ENCODE measurements at regions not wholly inside any gene's neighbourhood (a gene's known extent, or its start where the extent isn't known, plus 50 kb on each side); places are given as distances from the start of the nearest gene placed in this dataset.
"Not testable (repeated sequence)": the region's sequence is repeated elsewhere in the genome, so short reads cannot be mapped to it uniquely, and the experiment has no call there.

DNA sequence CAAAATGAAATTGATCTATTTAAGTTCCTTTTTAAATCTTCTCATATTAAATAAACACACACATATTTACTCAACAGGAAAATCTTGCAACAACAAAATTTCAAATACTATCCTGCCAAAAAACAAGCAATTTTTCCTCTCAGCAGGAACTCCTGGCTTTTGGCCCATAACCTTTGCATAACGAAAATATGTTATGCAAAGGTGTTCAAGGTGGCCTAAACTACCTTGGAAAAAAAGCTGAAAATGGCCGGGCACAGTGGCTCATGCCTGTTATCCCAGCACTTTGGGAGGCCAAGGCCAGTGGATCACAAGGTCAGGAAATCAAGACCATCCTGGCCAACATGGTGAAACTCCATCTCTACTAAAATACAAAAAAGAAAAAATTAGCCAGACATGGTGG is 424.3 kb upstream of the ZNF337 start:
- DNase-seq (ENCODE audit: low spot score): not testable (repeated sequence)

DNA sequence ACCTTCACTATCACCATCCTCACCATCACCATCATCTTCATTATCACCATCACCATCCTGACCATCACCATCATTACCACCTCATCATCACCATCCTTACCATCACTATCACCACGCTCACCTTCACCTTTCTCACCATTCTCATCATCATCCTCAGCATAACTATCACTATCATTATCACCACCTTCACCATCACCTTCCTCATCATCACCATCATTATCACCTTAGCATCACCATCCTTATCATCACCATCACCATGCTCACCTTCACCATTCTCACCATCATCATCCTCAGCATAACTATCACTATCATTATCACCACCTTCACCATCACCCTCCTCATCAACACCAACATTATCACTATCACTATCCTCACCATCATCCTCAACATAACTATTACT is 397.8 kb upstream of the ZNF337 start:
- not testable (repeated sequence) for DNase-seq (ENCODE audit: low spot score)

DNA sequence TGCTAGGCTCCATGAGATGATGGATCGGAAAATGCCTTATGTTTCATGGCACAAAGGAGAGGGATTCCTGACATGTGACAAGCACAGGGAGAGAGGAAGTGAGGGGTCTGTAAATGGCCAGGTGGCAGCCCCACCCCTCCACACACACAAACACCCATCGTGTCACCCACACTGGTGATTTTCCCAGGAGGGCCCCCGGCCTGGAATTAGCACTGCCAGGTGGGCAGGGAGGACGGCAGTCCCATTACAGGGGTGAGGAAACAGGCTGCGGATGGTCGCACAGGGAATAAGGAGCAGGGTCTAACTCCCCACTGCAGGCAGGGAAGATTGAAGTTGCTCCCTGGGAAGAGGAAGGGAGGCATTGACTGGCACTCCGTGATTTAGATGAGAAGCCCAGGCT is 395.3 kb upstream of the ZNF337 start:
- not testable (repeated sequence) for DNase-seq (ENCODE audit: low spot score)

DNA sequence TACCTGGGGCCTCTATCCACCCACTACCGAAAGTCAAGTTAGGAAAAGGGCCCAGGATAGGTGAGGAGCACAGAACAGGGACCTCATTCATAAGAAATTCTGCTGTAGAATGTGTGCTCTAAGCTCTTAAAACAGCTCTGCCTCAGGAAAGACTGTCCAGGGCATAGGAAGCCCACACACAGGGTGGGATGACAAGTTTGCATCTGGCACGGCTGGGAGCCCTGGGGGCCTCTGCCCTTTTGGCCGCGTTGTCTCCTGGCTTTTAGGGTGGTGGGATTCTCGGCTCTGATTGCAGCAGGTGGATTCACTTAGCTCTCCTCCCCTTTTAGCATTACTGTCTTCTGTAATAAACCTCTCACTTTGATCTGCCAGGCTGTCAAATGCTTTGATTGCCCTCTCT is 389.5 kb upstream of the ZNF337 start:
- not testable (repeated sequence) for DNase-seq (ENCODE audit: low spot score)

DNA sequence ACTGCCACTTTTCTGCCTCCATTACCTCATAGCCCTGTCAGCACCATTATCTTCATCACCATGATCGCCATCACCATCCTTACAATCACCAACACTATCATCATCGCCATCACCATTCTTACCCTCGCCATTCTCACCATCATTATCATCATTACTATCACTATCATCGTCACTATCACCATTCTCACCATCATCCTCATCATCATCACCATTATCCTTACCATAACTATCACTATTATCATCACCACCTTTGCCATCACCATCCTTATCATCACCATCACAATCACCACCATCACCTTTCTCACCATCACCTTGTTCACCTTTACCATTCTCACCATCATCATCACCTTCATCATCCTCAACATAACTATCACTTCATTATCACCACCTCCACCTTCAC is 377.3 kb upstream of the ZNF337 start:
- DNase-seq (ENCODE audit: low spot score): not testable (repeated sequence)

DNA sequence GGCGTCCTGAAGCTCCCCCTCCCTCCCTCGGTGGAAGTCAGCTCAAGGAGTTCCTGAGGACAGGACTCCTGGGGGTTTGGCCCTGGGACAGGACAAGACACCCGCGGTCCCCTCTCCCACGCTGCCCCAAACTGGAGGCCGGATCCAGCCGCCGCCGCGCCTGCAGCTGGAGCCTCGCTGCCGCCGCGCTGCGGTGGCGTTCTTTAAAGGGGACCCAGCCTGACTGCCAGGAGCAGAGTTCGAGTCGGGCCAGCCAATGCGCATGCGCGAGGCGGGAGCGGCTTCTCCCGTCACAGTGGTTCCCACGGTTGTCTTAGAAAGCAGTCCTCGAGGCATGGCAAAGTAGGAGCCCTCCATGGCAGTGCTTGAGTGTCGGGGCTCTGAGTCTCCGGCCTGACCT is 362.7 kb upstream of the ZNF337 start:
- not testable (repeated sequence) for DNase-seq (ENCODE audit: low spot score)

DNA sequence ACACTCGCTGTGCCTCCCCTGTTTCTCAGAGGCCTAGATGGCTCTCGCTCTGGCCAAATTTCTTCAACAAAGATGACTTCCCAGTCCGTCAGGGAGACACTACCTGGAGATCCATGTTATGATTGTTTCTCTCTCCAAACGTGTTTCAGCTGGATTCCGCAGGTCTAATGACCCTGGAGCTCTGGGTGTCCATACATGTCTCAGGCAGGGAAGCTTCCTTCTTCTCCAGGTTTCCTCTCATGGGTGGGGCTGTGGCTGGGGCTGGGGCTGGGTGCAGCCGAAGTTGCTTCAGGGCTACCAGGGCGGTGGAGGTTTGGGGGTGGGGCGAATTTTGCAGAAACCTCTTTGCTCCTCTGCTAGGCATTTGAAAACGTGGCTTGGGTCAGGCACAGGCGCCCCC is 361.8 kb upstream of the ZNF337 start:
- not testable (repeated sequence) for DNase-seq (ENCODE audit: low spot score)

DNA sequence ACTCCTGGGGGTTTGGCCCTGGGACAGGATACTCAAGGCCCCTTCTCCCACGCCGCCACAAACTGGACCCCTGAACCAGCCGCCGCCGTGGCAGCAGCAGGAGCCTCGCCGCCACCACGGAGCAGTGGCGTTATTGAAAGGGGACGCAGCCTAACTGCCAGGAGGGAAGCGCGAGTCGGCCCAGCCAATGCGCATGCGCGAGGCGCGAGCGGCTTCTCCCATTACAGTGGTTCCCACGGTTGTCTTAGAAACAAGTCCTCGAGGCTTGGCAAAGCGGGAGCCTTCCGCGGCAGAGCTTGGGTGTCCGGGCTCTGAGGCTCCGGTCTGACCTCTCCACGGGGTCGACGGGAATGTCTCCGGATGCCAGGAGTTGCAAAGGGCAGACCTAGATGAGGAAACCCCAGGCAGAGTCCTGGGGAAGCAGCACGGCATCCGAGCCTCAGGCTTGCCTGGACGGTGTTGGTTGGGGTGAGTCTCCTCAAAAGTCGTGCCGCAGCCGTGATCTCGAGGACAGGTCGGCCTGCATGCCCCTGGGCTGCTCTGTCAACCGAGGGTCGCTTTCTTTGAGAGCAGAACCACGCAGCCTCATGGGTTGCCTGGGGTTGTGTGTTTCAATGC is 360.6 kb upstream of the ZNF337 start:
- not testable (repeated sequence) for DNase-seq (ENCODE audit: low spot score)

DNA sequence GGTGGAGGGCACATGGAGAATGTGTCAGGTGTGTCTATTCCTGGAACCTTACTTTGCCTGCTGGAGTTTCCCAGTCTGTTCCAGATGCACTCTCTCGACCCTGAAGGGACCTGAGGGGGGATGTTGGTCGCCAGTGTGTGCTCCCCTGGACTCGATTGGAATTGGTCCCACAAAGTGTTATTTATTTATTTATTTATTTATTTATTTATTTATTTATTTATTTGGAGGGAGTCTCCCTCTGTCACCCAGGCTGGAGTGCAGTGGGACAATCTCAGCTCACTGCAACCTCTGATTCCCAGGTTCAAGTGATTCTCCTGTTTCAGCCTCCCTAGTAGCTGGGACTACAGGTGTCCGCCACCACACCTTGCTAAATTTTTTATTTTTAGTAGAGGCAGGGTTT is 329.1 kb upstream of the ZNF337 start:
- not testable (repeated sequence) for DNase-seq (ENCODE audit: low spot score)

DNA sequence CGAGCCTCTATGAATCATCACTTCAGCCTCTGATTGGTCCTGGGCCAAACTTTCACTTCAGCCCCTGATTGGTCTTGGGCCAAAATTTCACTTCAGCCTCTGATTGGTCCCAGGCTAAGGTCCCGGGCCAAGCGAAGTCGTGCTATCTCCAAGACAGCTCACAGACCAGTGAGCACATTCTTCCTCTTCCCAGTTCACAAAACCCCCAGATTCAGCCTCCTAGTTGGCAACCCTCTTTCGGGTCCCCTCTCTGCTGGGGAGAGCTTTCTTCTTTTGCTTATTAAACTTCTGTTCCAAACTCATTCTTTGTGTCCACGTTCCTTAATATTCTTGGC is 314.3 kb upstream of the ZNF337 start:
- DNase-seq (ENCODE audit: low spot score): not testable (repeated sequence)

DNA sequence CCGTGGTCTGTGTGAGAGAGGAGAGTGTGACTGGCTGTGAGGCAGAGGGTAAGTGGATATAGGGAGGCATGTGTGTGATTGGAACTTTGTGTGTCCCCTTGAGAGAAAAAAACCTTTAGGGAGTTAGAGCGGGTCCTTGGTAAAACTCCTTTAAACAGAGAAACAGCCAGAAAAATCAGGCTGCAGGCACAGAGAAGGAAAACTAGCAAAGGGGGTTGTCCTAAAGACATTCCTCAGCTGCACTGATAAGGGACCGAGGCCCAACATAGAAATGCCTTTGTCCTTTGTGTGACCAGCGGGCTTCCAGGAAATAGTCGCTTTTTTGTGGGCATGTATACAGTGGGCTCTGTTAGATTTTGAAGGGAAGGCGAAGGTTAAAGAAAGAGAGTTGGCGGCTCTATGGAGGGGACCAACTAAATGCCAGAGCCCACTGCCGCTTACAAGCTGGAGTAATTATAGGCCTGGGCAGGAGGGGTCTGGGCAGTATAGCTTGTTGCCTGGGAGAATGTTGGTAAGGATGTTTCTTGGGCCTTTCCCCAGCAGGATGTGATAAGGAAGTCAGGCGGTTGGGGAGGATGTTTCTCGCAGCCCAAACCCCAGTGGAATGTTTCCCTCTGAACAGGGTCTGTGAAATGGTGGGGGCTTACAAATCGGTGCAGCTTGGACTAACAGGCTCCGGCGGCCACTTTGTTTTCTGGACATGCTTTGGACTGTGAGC is 313.7 kb upstream of the ZNF337 start:
- DNase-seq (ENCODE audit: low spot score): not testable (repeated sequence)

DNA sequence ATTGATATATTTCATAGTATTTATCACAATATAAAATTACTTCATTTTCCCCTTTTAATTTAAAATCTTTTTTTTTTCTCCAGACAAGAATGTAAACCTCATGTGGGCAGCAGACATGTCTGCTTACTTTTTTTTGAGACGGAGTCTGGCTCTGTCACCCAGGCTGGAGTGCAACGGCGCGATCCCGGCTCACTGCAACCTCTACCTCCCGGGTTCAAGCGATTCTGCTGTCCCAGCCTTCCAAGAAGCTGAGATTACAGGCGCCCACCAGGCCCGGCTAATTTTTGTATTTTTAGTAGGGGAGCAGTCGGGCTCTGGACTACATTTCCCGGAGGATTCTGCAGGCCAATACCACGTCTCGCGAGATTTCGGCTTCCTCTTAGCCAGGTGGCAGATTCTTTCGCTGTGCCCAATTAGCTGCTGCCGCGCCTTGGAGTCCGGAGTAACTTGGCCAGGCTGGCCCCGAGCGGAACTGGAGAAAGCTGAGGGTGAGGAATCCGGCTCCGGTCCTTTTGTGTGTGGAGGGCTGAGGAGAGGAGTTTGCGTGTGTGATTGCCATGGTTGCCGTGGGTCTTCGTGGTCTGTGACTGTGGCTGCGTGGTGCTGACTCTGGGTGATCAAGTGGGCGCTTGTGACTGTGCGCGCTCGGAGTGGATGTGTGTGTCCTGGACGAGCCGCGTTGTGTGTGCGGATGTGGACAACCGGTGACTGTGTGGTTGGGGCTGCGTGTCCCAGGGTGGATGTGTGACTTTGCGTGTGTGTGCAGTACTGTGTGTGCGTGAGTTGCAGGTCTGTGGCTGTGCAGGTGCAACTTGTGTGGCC is 313.0 kb upstream of the ZNF337 start:
- DNase-seq (ENCODE audit: low spot score): peak; percentile 67

DNA sequence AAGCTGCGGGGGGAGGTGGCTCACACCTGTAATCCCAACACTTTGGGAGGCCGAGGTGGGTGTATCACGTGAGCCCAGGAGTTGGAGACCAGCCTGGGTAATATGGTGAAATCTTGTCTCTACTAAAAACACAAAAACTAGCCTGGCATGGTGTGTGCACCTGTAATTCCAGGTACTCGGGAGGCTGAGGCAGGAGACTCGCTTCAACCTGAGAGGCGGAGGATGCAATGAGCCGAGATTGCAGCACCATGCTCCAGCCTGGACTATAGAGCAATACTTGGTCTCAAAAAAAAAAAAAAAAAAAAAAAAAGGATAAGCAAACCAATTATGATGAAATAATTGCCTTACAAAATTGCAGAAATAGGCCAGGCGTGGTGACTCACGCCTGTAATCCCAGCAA is 311.4 kb upstream of the ZNF337 start:
- DNase-seq (ENCODE audit: low spot score): not testable (repeated sequence)

DNA sequence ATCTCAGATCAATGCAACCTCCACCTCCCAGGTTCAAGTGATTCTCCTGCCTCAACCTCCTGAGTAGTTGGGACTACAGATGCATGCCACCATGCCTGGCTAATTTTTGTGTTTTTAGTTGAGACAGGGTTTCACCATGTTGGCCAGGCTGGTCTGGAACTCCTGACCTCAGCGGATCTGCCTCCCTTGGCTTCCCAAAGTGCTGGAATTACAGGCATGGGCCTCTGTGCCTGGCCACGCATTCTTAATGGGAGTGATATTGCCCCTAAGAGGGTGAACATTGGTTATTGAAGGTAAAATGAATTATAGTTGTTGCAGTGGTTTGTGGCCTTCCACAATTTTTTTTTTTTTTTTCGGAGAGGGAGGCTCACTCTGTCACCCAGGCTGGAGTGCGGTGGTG is 309.5 kb upstream of the ZNF337 start:
- DNase-seq (ENCODE audit: low spot score): not testable (repeated sequence)

DNA sequence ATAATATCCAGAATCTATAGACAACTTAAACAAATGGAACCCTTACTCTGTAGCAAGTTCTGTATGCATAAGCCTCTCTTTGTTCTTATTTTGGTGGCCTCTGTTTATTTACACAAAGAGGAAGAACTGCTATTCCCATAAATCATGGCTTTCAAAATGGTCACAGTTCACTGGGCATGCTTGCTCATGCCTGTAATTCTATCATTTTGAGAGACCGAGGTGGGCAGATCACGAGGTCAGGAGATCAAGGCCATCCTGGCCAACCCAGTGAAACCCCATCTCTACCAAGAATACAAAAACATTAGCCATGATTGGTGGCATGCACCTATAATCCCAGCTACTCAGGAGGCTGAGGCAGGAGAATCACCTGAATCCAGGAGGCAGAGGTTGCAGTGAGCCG is 307.3 kb upstream of the ZNF337 start:
- not testable (repeated sequence) for DNase-seq (ENCODE audit: low spot score)

DNA sequence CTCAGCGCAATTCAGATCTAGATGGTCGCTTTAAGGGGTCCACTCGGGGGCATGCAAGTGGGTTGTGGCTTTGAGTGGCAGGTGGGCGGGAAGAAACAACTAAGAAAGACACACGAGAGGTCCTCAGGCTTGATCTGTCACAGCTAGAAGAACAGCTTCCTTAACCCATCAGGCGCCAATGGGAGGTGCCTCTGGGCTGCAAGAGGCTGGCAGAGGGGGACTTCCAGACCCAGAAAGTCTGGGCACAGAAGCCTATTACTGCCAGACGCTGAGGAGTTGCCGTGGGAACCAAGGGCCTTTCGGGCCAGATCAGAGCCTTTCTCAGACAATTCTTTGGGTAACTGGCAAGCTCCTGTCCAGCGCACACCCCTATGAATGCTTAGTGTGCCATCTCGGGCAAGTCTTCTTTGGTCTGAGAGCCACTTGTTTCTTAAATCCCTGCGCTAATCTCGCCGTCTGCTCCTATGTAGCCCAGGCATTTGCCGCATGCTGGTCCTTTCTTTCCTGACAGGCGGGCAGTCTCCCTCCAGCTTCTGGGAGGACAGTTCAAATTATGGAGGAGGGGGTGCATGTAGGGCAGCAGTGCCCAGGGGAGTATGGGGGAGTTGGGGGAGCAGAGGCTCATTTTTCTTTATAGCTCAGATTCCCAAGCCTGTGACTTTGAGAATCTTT is 300.9 kb upstream of the ZNF337 start:
- DNase-seq (ENCODE audit: low spot score): not testable (repeated sequence)

DNA sequence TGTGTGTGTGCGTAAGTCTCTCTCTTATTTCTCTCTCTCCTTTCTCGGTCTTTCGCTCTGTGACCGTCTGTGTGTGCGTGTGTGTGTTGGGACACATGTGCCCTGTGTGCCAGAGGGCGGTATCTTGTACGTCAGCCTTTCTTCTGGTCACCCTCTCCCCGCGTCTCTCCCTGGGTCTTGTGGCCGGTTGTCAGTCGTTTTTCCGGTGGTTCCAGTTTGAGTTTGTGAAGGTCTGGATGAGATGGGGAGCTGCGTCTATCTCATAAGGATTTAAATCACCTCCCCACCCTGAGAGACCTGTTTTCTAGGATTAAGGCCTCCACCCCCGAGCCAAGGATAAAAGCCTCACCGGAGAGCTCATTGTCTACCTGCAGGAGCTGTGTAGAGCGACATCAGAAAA is 295.5 kb upstream of the ZNF337 start:
- no peak for DNase-seq (ENCODE audit: low spot score)

DNA sequence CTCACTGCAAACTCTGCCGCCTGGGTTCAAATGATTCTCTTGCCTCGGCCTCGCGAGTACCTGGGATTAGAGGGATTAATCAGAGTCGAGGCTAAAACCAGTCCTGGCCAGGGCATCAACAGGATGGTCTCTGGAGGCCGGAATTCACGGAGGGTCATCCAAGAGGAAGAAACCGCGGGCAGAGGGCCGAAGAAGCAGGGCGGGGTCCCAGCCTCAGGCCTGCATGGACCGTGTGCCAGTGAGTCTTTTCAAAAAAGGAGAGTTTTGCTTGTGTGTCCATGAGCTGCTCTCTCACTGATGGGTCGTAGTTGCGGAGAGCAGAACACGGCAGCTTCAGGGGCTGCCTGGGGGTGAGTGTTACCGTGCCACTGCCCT is 295.1 kb upstream of the ZNF337 start:
- DNase-seq (ENCODE audit: low spot score): no peak

DNA sequence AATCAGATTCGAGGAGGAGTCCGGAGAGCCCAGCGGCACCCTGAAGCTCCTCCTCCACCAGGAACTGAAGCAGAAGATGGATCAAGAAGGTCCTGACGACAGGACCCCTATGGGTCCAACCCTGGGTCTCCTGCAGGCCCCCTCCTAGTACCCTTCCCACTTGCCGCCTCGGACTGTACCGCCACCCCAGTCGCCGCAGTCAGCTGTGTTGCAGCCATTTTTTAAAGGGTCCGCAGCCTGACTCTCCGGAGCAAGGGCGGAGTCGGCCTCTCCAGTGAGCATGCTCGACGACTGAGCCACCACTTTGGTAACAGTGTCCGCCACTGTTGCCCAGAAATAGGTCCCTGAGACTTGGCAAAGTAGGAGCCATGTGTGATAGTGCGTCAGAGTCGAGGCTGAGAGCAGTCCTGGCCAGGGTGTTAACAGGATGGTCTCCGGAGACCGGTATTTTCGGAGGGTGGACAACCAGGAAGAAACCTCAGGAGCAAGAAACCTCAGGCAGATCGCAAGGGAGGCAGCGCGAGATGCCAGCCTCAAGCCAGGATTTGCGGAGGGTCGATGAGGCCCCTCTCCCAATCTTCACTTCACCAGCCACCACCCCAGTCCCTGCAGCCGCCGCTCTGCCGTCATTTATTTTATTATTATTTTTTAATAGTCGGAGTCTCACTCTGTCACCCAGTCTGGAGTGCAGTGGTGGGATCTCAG is 294.6 kb upstream of the ZNF337 start:
- DNase-seq (ENCODE audit: low spot score): no peak

DNA sequence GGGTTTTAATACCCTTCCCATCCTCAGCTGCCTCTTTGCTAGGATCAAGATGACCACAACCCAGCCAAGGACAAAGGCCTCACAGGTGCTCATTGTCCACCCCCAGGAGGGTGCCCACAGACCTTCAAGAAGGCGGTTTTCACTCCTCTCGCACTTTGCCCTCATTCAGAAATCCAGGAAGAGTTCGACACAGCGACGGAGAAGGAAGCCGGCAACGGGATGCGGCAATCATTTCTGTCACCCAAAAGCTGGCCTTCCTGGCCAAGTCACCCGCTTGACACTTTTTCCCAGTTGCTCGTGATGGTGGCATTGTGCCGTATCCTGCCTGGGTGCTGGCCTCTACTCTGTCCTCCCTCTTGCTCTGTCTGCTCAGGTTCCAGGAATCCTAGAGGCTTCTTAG is 293.0 kb upstream of the ZNF337 start:
- DNase-seq (ENCODE audit: low spot score): not testable (repeated sequence)

DNA sequence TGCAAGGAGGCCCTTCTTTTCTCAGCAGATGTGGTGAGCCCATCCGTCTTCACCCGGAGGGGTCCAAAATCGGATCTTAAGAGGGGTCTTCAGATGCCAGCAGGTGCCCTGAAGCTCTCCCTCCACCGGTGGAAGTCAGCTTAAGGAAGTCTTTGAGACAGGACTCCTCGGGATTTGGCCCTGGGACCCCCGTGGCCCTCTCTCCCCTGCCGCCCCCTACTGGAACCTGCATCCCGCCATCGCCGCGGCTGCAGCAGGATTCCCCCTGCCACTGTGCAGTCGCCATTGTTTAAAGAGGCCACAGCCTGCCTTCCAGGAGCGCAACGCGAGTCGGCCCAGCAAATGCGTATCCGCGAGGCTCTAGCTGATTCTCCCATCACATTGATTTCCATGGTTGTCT is 292.5 kb upstream of the ZNF337 start:
- no peak for DNase-seq (ENCODE audit: low spot score)
